NCI-H2227 treated with DMSO at 0.1 percent for 48 hours (cell line): ENCODE measurements at regions not wholly inside any gene's neighbourhood (a gene's known extent, or its start where the extent isn't known, plus 50 kb on each side); places are given as distances from the start of the nearest gene placed in this dataset.

Source experiments
- DNase-seq: peaks from one replicate; lab custom pipeline; 2025; lab: John Stamatoyannopoulos, UW

GRCh38 chr3:30114918-30115317 lies 491.5 kb upstream of the TGFBR2 start:
- no peak for DNase-seq

GRCh38 chr3:30122359-30122758 lies 484.0 kb upstream of the TGFBR2 start:
- DNase-seq = no peak

GRCh38 chr3:30123224-30123623 lies 483.2 kb upstream of the TGFBR2 start:
- no peak for DNase-seq

GRCh38 chr3:30123755-30124154 lies 482.6 kb upstream of the TGFBR2 start:
- DNase-seq = no peak

- DNase-seq = no peak
Measured at GRCh38 chr3:30124435-30125370, 481.7 kb upstream of the TGFBR2 start.

GRCh38 chr3:30129765-30130164 lies 476.6 kb upstream of the TGFBR2 start:
- DNase-seq = no peak

GRCh38 chr3:30130391-30130790 lies 476.0 kb upstream of the TGFBR2 start:
- no peak for DNase-seq

GRCh38 chr3:30131191-30131590 lies 475.2 kb upstream of the TGFBR2 start:
- DNase-seq = no peak

- DNase-seq = no peak
Measured at GRCh38 chr3:30135190-30135589, 471.2 kb upstream of the TGFBR2 start.

GRCh38 chr3:30139283-30139682 lies 467.1 kb upstream of the TGFBR2 start:
- no peak for DNase-seq

- DNase-seq = no peak
Measured at GRCh38 chr3:30140356-30141075, 465.9 kb upstream of the TGFBR2 start.

GRCh38 chr3:30141178-30141581 lies 465.2 kb upstream of the TGFBR2 start:
- DNase-seq = no peak

GRCh38 chr3:30141927-30142326 lies 464.5 kb upstream of the TGFBR2 start:
- DNase-seq = no peak

- DNase-seq = no peak
Measured at GRCh38 chr3:30142946-30143345, 463.5 kb upstream of the TGFBR2 start.

GRCh38 chr3:30145281-30145680 lies 461.1 kb upstream of the TGFBR2 start:
- DNase-seq = no peak

GRCh38 chr3:30146978-30147377 lies 459.4 kb upstream of the TGFBR2 start:
- no peak for DNase-seq

- DNase-seq = no peak
Measured at GRCh38 chr3:30154853-30155252, 451.5 kb upstream of the TGFBR2 start.

- no peak for DNase-seq
Measured at GRCh38 chr3:30155755-30156154, 450.6 kb upstream of the TGFBR2 start.

GRCh38 chr3:30156586-30157498 lies 449.6 kb upstream of the TGFBR2 start:
- no peak for DNase-seq

- DNase-seq = no peak
Measured at GRCh38 chr3:30161375-30161774, 445.0 kb upstream of the TGFBR2 start.

- DNase-seq = no peak
Measured at GRCh38 chr3:30162579-30162978, 443.8 kb upstream of the TGFBR2 start.

GRCh38 chr3:30166535-30166934 lies 439.9 kb upstream of the TGFBR2 start:
- no peak for DNase-seq
